ENCODE measurements at regions not wholly inside any gene's neighbourhood (a gene's known extent, or its start where the extent isn't known, plus 50 kb on each side); places are given as distances from the start of the nearest gene placed in this dataset.
"Not testable (repeated sequence)": the region's sequence is repeated elsewhere in the genome, so short reads cannot be mapped to it uniquely, and the experiment has no call there.

DNA sequence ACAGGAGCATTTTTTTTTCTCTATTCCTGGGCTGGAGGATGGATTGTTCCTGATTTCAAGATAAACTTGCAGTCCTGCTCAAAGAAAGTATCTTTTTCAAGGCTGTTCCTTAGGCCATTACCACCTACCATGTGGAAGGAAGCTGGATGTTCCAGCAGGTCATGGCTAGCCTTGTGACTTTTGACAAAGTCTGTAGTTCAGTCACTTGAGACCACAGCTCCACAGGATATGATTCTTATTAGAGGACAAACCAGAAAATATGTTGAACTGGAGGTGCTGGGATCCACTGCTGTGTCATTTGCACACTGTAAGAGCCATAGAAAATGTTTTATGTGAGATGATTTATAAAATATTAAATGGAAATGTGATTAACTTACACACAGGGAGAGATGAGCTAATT lies 184.2 kb upstream of the ACO1 start:
- H3K36me3 Mint-ChIP-seq (ENCODE audit: low read depth), result no peaks in the 10 kb centered on the region
- intact Hi-C loops (cut with micrococcal nuclease), result no loop called here

DNA sequence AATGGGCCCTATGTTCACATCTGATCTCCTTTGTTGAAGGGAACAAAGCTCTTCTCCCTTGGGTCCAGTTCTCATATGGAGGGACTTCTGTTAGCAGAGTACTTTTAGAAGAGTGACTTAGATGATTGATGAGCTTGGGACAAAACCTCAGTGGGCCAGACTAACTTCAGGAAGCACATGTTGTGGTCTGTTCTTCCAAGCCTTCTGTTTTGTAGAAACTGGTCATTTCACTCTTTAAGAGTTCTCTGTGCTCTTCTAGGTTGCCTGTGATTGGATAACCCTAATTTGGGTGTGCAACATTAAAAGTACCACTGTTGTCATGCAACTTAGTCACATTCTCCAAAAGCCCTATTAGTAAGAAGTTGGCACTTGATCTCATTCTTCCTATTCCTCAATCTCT lies 183.5 kb upstream of the ACO1 start:
- no peak overlapping the region for H3K27ac Mint-ChIP-seq
- intact Hi-C loops (cut with micrococcal nuclease), result no loop called here
- H3K4me1 Mint-ChIP-seq (ENCODE audit: low read depth), result no peaks in the 10 kb centered on the region
- H3K9me3 Mint-ChIP-seq, result no peaks in the 10 kb centered on the region
- no peak for DNase-seq (ENCODE audit: low spot score)
- H3K36me3 Mint-ChIP-seq (ENCODE audit: low read depth), result no peaks in the 10 kb centered on the region
- no peak overlapping the region for H3K4me3 Mint-ChIP-seq
- no peaks in the 10 kb centered on the region for H3K27me3 Mint-ChIP-seq (ENCODE audit: insufficient read depth)

More for the DNA sequence above, 184.2 kb upstream of the ACO1 start:
- no peaks in the 10 kb centered on the region for H3K9me3 Mint-ChIP-seq
- DNase-seq (ENCODE audit: low spot score), result no peak
- H3K4me1 Mint-ChIP-seq (ENCODE audit: low read depth), result no peaks in the 10 kb centered on the region
- no peak overlapping the region for H3K4me3 Mint-ChIP-seq
- H3K27ac Mint-ChIP-seq, result no peak overlapping the region
- no peaks in the 10 kb centered on the region for H3K27me3 Mint-ChIP-seq (ENCODE audit: insufficient read depth)

DNA sequence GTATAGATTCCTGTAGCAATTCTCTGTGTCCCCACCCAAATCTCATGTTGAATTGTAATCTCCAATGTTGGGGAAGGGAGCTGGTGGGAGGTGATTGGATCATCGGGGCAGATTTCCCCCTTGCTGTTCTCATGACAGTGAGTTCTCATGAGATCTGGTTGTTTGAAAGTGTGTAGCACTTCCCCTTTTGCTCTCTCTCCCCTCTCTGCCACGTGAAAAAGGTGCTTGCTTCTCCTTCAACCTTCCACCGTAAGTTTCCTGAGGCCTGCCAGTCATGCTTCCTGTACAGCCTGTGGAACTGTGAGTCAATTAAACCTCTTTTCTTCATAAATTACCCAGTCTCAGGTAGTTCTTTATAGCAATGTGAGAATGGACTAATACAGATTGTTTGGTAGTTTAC lies 175.3 kb upstream of the ACO1 start:
- H3K27me3 Mint-ChIP-seq (ENCODE audit: insufficient read depth); H3K4me3 Mint-ChIP-seq; H3K9me3 Mint-ChIP-seq; H3K4me1 Mint-ChIP-seq (ENCODE audit: low read depth); DNase-seq (ENCODE audit: low spot score); intact Hi-C loops (cut with micrococcal nuclease); H3K27ac Mint-ChIP-seq; H3K36me3 Mint-ChIP-seq (ENCODE audit: low read depth): not testable (repeated sequence)

DNA sequence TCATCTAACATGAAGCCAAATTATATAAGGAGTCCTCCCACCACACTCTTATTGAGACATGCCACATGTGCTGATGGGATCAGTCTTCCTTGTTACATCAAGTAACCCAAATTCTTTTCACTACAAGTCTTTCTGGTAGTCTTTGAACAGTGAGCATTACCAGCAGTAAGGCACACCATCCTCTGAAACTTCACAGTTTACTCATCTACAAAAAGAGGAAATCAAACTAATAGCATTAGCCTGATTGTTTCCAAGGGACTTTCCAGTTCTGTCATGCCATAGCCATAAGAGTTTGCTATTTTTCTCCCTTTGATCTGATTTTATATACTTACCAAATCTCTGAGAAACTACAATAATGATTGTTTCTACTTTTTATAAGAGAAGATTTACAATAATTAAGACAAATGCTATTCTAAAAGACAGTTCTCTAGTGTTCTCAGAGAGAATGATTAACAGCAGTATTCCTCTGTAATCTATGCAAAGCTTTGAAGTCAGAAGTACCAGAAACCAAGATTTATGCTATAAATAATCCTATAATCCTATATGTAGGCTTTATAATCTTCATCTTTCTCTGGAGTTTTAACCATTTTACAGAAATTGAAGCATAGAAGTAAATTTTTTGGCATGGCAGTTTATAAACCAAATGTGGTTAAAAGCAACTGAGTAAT lies 166.2 kb upstream of the ACO1 start:
- no peaks in the 10 kb centered on the region for H3K4me1 Mint-ChIP-seq (ENCODE audit: low read depth)
- H3K36me3 Mint-ChIP-seq (ENCODE audit: low read depth), result no peaks in the 10 kb centered on the region
- no peak for DNase-seq (ENCODE audit: low spot score)
- H3K4me3 Mint-ChIP-seq, result no peak overlapping the region
- peaks cover 7% of the 10 kb centered on the region for H3K9me3 Mint-ChIP-seq
- intact Hi-C loops (cut with micrococcal nuclease), result no loop called here
- H3K27me3 Mint-ChIP-seq (ENCODE audit: insufficient read depth), result no peaks in the 10 kb centered on the region
- no peak overlapping the region for H3K27ac Mint-ChIP-seq

DNA sequence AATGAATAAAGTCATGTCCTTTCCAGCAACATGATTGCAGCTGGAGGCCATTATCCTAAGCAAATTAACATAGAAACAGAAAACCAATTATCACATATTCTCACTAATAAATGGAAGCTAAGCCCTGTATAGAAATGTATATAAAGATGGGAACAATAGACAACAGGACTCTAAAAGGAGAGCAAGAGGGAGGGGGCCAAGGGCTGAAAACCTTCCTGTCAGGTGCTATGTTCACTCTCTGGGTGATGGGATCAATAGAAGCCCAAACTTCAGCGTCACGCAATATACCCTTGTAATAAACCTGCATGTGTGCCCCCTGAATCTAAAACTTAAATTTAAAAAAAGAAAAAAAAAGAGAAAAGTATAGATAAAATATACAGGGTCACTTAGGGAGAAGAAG lies 163.7 kb upstream of the ACO1 start:
- no peak for DNase-seq (ENCODE audit: low spot score)
- no peaks in the 10 kb centered on the region for H3K9me3 Mint-ChIP-seq

DNA sequence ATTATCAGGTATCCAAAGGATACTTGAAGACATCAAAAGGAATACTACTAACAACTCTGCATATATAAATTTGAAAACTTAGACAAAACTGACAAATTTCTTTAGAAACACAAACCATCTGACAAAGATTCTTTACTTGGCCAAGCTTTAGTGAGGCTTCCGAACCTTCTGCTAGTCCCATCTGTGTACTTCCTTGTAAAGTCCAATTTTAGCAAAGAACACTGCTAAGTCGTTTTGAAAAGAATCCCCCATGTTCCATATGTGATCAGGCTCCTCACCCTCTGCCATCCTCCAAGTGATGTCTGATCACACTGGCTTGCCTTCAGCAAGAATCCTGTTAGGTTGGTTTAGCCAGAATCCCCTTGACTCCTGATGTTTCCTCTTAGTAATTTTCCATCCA lies 150.0 kb upstream of the ACO1 start:
- Mint-ChIP-seq H3K36me3 (ENCODE audit: low read depth) (no peaks in the 10 kb centered on the region), H3K27ac (no peak overlapping the region), H3K4me1 (ENCODE audit: low read depth) (no peaks in the 10 kb centered on the region), H3K9me3 (no peaks in the 10 kb centered on the region), H3K27me3 (ENCODE audit: insufficient read depth) (no peaks in the 10 kb centered on the region), H3K4me3 (no peak overlapping the region)
- intact Hi-C loops (cut with micrococcal nuclease), result no loop called here
- no peak for DNase-seq (ENCODE audit: low spot score)

More for the DNA sequence above, 163.7 kb upstream of the ACO1 start:
- no peaks in the 10 kb centered on the region for H3K4me1 Mint-ChIP-seq (ENCODE audit: low read depth)
- H3K27ac Mint-ChIP-seq, result no peak overlapping the region
- no peak overlapping the region for H3K4me3 Mint-ChIP-seq
- no peaks in the 10 kb centered on the region for H3K36me3 Mint-ChIP-seq (ENCODE audit: low read depth)
- H3K27me3 Mint-ChIP-seq (ENCODE audit: insufficient read depth), result no peaks in the 10 kb centered on the region
- intact Hi-C loops (cut with micrococcal nuclease), result no loop called here

DNA sequence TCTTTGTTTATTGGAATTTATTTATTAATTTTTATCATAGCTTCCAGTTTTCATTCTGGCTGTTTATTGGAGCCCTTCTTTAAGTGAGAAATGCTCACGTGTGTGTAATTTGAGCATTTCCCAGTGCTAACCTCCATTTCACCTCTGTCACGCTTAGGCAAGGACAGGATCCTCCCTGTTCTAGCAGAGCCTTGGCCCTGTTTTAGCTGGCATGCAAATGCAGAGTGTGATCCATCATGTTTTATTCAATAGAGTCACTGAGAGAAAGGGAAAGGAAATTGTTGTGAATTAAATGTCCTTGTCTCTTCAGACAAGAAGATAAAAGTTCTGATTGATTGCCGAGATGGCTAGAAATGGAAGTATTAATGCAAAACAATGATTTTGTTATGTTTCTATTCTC lies 137.3 kb upstream of the ACO1 start:
- intact Hi-C loops (cut with micrococcal nuclease), result no loop called here
- no peaks in the 10 kb centered on the region for H3K9me3 Mint-ChIP-seq
- H3K4me3 Mint-ChIP-seq, result no peak overlapping the region
- no peak for DNase-seq (ENCODE audit: low spot score)
- no peaks in the 10 kb centered on the region for H3K36me3 Mint-ChIP-seq (ENCODE audit: low read depth)
- H3K4me1 Mint-ChIP-seq (ENCODE audit: low read depth), result no peaks in the 10 kb centered on the region
- no peaks in the 10 kb centered on the region for H3K27me3 Mint-ChIP-seq (ENCODE audit: insufficient read depth)
- H3K27ac Mint-ChIP-seq, result no peak overlapping the region

DNA sequence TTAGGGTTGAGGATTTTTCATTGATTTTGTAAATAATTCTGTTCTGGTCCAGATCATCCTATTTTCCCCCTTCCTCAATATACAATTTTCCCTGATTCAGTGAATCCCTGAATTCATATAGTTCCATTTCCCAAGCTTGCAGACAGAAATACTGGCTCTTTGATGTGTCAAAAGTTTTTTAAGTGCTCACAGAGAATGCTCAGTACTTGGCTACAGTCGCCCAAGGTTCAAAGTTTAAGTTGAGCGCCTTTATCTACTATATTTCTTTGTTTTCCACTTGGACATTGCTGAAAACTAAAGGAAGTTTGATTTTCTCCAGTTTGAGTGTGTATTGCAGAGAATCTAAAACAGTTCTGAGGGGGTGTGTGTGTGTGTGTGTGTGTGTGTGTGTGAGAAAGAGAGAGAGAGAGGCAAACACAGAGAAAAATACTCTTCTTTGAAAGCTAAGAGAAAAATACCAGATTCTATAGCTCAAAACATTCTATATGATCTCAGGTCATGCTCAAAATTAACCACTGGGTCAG lies 136.2 kb upstream of the ACO1 start:
- no peaks in the 10 kb centered on the region for H3K4me1 Mint-ChIP-seq (ENCODE audit: low read depth)
- no peaks in the 10 kb centered on the region for H3K36me3 Mint-ChIP-seq (ENCODE audit: low read depth)
- H3K4me3 Mint-ChIP-seq, result no peak overlapping the region
- no peaks in the 10 kb centered on the region for H3K27me3 Mint-ChIP-seq (ENCODE audit: insufficient read depth)
- no peak for DNase-seq (ENCODE audit: low spot score)
- intact Hi-C loops (cut with micrococcal nuclease), result no loop called here
- no peaks in the 10 kb centered on the region for H3K9me3 Mint-ChIP-seq
- no peak overlapping the region for H3K27ac Mint-ChIP-seq

DNA sequence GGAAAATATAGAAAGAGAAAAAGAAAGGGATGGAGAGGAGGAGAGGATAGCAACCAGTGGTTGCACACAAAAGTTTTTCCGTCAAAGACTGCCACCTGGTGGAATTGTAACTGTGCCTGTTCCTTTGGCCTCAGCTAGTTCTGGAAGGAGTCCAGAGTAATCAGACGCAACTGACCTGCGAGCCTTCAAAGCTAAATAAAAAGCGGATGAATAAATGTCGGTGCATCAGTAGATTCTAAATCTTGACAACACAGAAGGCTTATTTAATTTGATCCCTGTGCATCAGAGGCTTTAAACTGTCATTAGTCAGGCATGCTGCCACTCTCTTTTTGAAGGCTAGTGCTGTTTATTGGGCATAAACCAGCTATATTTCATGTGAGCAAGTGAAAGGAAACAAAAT lies 132.9 kb upstream of the ACO1 start:
- DNase-seq (ENCODE audit: low spot score), result no peak
- Mint-ChIP-seq H3K27me3 (ENCODE audit: insufficient read depth) (peaks cover 2% of the 10 kb centered on the region), H3K36me3 (ENCODE audit: low read depth) (no peaks in the 10 kb centered on the region), H3K4me3 (no peak overlapping the region), H3K4me1 (ENCODE audit: low read depth) (no peaks in the 10 kb centered on the region), H3K9me3 (no peaks in the 10 kb centered on the region), H3K27ac (no peak overlapping the region)
- intact Hi-C loops (cut with micrococcal nuclease), result no loop called here

DNA sequence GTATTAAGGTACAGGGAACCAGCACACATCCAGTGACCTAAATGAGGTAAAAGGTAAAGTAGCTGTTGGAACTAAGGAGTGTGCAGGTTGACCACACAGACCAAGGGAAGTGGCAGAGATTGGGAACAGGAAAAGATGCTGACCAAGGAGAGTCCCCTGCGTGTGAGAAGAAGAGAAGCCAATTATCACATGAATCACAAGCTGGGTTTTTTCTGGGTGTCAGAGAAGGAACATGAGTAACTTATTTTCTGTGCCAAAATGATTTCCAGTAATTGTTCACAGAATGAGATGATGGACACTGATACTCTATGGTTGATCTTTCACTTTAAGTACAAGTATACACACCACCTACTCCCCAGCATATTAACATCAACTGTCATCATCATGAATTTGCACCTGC lies 130.7 kb upstream of the ACO1 start:
- Mint-ChIP-seq H3K9me3 (no peaks in the 10 kb centered on the region), H3K27me3 (ENCODE audit: insufficient read depth) (peaks cover 2% of the 10 kb centered on the region), H3K27ac (no peak overlapping the region), H3K36me3 (ENCODE audit: low read depth) (no peaks in the 10 kb centered on the region), H3K4me1 (ENCODE audit: low read depth) (no peaks in the 10 kb centered on the region), H3K4me3 (no peak overlapping the region)
- no peak for DNase-seq (ENCODE audit: low spot score)
- intact Hi-C loops (cut with micrococcal nuclease), result no loop called here

DNA sequence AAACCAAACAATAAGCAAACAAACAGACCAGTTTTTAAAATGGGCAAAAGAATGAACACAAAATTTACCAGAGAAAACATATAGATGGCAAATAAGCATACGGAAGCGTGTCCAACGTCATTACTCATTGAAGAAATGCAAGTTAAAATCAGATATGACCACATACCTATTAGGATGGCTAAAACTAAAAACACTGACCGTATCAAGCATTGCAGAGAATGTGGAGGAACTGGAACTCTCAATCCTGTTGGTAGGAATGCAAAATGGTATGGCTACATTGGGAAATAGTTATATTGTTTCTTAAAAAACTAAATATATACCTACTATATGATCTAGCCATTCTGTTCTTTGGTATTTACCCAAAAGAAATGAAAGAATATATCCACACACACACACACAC lies 129.4 kb upstream of the ACO1 start:
- Mint-ChIP-seq H3K27me3 (ENCODE audit: insufficient read depth) (peaks cover 2% of the 10 kb centered on the region), H3K9me3 (no peaks in the 10 kb centered on the region), H3K27ac (no peak overlapping the region), H3K4me1 (ENCODE audit: low read depth) (no peaks in the 10 kb centered on the region), H3K4me3 (no peak overlapping the region), H3K36me3 (ENCODE audit: low read depth) (no peaks in the 10 kb centered on the region)
- intact Hi-C loops (cut with micrococcal nuclease), result no loop called here
- DNase-seq (ENCODE audit: low spot score), result no peak

DNA sequence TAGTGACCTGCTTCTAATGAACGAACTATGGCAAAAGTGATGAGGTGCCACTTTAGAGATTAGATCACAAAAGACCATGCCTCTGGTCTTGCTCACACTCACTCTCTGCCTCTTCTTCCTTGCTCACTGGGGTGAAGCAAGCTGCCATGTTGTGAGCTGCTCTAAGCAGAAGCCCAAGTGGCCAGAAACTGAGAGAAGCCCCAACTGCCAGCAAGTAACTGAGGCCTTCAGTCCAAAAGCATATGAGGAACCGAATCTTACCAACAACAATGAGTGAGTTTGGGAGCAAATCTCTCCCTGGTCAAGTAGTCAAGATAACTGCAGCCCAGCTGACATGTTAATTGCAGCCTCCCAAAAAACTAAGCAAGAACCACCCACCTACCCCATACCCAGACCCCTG lies 126.0 kb upstream of the ACO1 start:
- Mint-ChIP-seq H3K27me3 (ENCODE audit: insufficient read depth) (peaks cover 2% of the 10 kb centered on the region), H3K36me3 (ENCODE audit: low read depth) (no peaks in the 10 kb centered on the region), H3K4me3 (no peak overlapping the region), H3K9me3 (no peaks in the 10 kb centered on the region), H3K27ac (no peak overlapping the region), H3K4me1 (ENCODE audit: low read depth) (no peaks in the 10 kb centered on the region)
- intact Hi-C loops (cut with micrococcal nuclease), result no loop called here
- DNase-seq (ENCODE audit: low spot score), result no peak

DNA sequence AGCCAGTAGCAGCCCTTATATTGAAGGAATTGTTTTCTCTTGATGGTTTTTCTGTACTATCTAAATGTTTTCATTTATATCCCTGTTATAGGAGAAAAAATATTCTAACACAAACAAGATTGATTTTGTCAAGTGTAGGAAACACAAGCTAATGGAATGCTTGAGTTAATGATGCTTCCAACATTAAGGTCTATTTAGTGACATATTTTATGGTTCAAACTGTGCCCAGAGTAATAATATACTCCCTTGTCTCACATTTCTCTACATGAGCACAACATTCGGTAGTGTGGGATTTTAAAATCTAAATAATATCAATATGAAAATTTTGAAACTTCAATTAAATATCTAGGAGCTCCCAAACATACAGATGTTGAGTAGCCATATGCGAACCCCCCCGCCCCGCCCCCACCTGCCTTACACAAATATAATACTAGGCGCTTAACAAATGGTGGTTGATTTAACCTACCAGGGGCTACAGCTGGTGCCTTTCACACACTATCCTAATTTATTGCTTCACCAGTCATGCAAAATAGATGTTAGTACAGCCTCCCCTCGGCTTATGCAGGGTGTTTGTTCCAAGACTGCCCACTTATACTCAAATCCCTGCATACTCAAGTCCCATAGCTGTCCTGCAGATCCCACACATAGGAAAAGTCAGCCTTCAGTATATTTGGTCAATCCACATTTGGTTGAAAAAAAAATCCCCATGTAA lies 124.1 kb upstream of the ACO1 start:
- intact Hi-C loops (cut with micrococcal nuclease), result no loop called here
- Mint-ChIP-seq H3K4me3 (no peak overlapping the region), H3K36me3 (ENCODE audit: low read depth) (no peaks in the 10 kb centered on the region), H3K4me1 (ENCODE audit: low read depth) (no peaks in the 10 kb centered on the region), H3K27me3 (ENCODE audit: insufficient read depth) (peaks cover 2% of the 10 kb centered on the region), H3K27ac (no peak overlapping the region), H3K9me3 (no peaks in the 10 kb centered on the region)
- DNase-seq (ENCODE audit: low spot score), result no peak
